Esophagus muscularis mucosa (tissue), 4 donors: ENCODE measurements at regions not wholly inside any gene's neighbourhood (a gene's known extent, or its start where the extent isn't known, plus 50 kb on each side); places are given as distances from the start of the nearest gene placed in this dataset.

Experiments used
- EP300 ChIP-seq: sonication (generic); formaldehyde crosslinking; IDR thresholded peaks from one replicate; pipeline ENCODE4 v1.6.1; 2017; ENCODE audit warnings: antibody characterized with exemption
- POLR2A ChIP-seq: fragments of 450-650 bp; IDR thresholded peaks from one replicate; pipeline ENCODE4 v1.6.1; 2017; ENCODE audit warnings: antibody characterized with exemption, moderate library complexity, mild to moderate bottlenecking, low read depth
- TF ChIP-seq, protein P1 (sequence below), 3 experiments: fragments of 200-600 bp in 2 of 3; fragments of 450-650 bp in 1 of 3; sonication (generic) in 2 of 3; IDR thresholded peaks; one replicate each; pipeline ENCODE4 v1.5.1; 2017 to 2019; ENCODE audit warnings: antibody characterized with exemption in 3 of 3, mild to moderate bottlenecking in 2 of 3, moderate library complexity in 1 of 3

DNA sequence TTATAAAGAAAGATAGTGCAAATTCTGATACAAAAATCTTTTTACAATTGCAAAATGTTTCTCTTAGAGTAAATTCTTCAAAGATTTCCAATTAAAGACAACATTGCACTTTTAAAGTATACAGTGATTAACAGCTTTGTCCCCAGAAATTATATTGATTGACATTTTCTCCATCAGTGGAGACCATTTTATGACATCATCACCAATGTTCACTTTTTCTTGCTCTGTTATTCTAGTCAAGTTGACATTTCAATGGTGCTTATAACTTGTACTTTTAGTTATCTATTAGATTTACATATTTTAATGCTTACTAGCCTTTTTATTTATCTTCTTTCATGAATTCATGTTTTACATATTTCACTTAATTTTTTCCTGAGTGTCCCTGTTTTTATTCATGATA is 524.8 kb downstream of the HAO1 start:
- TF ChIP-seq, protein P1, sequence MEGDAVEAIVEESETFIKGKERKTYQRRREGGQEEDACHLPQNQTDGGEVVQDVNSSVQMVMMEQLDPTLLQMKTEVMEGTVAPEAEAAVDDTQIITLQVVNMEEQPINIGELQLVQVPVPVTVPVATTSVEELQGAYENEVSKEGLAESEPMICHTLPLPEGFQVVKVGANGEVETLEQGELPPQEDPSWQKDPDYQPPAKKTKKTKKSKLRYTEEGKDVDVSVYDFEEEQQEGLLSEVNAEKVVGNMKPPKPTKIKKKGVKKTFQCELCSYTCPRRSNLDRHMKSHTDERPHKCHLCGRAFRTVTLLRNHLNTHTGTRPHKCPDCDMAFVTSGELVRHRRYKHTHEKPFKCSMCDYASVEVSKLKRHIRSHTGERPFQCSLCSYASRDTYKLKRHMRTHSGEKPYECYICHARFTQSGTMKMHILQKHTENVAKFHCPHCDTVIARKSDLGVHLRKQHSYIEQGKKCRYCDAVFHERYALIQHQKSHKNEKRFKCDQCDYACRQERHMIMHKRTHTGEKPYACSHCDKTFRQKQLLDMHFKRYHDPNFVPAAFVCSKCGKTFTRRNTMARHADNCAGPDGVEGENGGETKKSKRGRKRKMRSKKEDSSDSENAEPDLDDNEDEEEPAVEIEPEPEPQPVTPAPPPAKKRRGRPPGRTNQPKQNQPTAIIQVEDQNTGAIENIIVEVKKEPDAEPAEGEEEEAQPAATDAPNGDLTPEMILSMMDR (IDR thresholded peaks at IDR 0.05) = no peak
- TF ChIP-seq POLR2A (no peak), EP300 (no peak)
